ENCODE measurements at regions not wholly inside any gene's neighbourhood (a gene's known extent, or its start where the extent isn't known, plus 50 kb on each side); places are given as distances from the start of the nearest gene placed in this dataset.

DNA sequence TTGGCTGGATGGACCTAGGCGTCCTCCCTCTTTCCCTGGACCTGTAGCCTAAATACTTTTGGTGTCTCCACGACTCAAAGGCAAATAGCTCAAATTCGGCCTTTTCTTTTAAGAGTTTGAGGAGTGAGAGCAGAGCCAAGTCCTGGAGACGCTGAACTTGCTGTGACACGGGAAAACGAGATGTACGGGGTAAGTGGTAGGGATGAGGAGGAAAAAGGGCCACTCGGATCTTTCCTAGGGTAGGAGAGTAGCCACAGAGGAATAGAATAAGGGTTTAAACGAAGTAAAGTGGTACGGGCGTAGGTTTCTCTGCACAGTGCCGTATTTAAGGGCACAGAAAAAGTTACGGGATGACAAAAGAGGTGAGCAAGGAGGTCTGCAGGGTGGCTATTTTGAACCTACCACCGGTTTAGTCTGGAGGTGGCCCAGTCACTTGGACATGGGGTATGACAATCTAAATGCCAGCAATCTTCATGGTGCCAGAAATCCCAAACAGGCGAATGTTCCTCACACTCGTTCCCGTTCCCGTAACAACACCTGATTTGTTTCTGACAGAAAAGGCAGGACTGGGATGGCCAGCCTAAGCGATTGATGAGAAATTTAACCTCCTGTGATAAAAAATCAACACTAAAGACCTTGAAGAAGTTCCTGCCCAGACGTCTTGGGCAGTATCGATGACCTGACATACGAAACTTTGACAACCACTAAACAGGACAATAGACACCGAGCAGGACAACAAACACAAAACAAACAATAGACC lies 149.3 kb downstream of the TRIM27 start:
- H3K4me3 ChIP-seq (ENCODE audit: low read depth, low read length): no peak overlapping the region
- in situ Hi-C loops (cut with HindIII; ENCODE audit: low sequenced_read_pairs): loop anchor here (25.0 kb wide), 1 partner anchor 1288 kb away; the partner anchor contains the start of genes POLR1H and PPP1R11
- DNase-seq (ENCODE audit: low read depth): no peak
- TF ChIP-seq, protein P1, sequence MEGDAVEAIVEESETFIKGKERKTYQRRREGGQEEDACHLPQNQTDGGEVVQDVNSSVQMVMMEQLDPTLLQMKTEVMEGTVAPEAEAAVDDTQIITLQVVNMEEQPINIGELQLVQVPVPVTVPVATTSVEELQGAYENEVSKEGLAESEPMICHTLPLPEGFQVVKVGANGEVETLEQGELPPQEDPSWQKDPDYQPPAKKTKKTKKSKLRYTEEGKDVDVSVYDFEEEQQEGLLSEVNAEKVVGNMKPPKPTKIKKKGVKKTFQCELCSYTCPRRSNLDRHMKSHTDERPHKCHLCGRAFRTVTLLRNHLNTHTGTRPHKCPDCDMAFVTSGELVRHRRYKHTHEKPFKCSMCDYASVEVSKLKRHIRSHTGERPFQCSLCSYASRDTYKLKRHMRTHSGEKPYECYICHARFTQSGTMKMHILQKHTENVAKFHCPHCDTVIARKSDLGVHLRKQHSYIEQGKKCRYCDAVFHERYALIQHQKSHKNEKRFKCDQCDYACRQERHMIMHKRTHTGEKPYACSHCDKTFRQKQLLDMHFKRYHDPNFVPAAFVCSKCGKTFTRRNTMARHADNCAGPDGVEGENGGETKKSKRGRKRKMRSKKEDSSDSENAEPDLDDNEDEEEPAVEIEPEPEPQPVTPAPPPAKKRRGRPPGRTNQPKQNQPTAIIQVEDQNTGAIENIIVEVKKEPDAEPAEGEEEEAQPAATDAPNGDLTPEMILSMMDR (IDR thresholded peaks at IDR 0.05; ENCODE audit: low read depth, low read length, missing control alignments): no peak

DNA sequence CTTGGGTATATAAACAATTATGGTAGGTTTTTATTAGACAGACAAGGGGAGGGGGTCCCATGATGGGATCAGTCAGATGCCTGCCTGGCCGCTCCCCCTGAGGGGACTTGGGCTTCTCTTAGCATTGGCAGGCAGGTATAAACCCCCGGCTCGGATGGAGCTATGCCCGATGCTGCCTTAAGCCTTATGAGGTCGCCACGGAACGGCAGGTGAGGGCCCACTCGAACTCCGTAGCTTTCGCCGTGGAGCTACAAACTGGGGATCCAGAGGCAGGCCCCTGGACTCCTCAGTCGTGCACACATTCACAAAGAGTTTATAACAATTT lies 148.8 kb downstream of the TRIM27 start:
- DNase-seq (ENCODE audit: low read depth): no peak
- TF ChIP-seq, protein P1 (IDR thresholded peaks at IDR 0.05; ENCODE audit: low read depth, low read length, missing control alignments): no peak
- in situ Hi-C loops (cut with HindIII; ENCODE audit: low sequenced_read_pairs): no loop called here

DNA sequence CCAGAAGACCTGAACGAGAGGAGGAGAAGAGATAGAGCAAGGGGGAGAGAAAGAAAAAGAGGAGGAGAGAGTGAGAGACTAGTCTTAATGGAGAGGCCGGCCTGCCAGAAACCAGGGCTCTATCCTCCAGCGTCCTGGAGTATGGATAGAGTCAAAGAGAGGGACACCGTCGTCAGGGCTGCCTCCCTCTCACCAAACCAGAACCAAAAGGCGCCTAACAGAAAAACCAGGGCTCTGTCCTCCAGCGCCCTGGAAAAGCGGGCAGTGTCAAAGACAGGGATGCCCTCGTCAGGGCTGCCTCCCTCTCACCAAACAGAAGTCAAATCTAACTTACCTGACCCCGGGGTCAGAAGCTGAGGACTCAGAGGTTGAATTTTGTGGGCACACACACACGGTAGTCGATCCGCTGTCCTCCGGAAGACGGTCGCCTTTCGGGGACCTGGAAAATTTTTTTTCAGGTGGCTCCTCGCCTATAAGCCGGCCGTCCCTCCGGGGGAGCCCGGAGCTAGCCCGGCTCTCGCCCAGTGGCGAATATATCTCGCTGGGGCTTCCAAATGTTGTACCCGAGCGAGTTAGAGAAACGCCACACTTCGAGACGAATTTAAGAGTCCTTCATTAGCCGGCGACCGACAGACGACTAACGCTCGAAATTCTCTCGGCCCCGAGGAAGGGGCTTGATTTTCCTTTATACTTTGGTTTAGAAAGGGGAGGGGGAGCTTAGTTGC lies 148.2 kb downstream of the TRIM27 start:
- TF ChIP-seq, protein P1 (IDR thresholded peaks at IDR 0.05; ENCODE audit: low read depth, low read length, missing control alignments): no peak
- in situ Hi-C loops (cut with HindIII; ENCODE audit: low sequenced_read_pairs): no loop called here
- DNase-seq (ENCODE audit: low read depth): no peak
- H3K4me3 ChIP-seq (ENCODE audit: low read depth, low read length): no peak overlapping the region

More for the DNA sequence above, 148.8 kb downstream of the TRIM27 start:
- H3K4me3 ChIP-seq (ENCODE audit: low read depth, low read length): no peak overlapping the region

DNA sequence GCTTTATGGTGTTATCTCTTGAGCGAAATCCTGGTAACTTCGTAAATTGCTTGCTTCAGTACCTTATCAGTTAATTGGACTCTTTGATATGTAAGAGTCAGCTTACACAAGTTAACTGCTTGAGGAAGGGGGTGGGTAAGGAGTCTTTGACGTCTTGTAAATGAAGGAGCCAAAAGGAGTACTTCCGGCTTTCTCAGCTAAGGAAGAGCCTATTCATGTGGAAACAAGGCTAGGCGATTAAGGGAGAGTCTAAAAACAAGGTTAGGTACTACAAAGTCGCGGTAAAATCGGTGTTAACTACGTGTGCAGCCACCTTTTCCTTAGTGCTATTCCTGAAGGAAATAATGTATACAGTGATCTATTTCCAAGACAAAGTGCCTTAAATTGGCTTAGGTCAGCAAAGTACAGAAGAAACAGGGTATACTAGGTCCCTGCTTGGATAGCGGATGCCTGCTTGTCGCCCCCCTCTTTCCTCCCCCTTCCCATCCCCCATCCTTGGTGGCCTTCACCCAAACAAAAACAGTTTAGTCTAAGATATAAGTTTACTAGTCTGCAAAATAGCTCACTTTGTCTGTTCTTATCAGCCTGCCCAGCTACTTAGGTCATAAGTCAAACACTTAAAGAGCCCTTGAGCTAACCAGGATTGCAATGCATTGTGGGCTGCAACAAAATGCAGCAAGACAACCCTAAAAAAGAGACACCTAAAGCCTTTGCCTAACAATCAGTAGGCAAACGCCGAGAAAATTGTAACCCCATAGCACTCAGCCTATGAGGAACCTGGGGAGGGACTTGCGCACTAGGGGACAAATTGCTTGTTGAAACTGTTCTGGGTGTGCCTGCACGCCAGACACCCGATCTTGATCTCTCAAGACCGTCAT lies 147.3 kb downstream of the TRIM27 start:
- TF ChIP-seq, protein P1 (IDR thresholded peaks at IDR 0.05; ENCODE audit: low read depth, low read length, missing control alignments): no peak
- no peak for DNase-seq (ENCODE audit: low read depth)
- in situ Hi-C loops (cut with HindIII; ENCODE audit: low sequenced_read_pairs): no loop called here

DNA sequence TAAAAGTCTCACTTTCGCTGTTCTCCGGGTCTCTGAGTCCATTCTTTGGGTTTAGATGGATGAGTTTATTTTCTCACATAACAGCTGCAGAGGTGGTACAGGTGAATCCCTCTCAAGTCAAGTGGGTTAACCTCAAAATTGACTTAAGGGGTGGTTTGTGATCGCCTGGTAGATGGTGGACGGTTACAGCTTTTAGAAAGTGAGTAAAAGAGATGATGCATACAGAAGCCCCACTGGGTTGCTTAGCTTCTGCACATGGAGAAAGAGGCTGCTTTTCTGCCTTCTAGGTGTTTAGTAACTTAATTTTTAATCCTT lies 146.7 kb downstream of the TRIM27 start:
- in situ Hi-C loops (cut with HindIII; ENCODE audit: low sequenced_read_pairs): no loop called here
- DNase-seq (ENCODE audit: low read depth): no peak
- TF ChIP-seq, protein P1 (IDR thresholded peaks at IDR 0.05; ENCODE audit: low read depth, low read length, missing control alignments): no peak
- H3K4me3 ChIP-seq (ENCODE audit: low read depth, low read length): no peak overlapping the region

More for the DNA sequence above, 147.3 kb downstream of the TRIM27 start:
- no peak overlapping the region for H3K4me3 ChIP-seq (ENCODE audit: low read depth, low read length)

DNA sequence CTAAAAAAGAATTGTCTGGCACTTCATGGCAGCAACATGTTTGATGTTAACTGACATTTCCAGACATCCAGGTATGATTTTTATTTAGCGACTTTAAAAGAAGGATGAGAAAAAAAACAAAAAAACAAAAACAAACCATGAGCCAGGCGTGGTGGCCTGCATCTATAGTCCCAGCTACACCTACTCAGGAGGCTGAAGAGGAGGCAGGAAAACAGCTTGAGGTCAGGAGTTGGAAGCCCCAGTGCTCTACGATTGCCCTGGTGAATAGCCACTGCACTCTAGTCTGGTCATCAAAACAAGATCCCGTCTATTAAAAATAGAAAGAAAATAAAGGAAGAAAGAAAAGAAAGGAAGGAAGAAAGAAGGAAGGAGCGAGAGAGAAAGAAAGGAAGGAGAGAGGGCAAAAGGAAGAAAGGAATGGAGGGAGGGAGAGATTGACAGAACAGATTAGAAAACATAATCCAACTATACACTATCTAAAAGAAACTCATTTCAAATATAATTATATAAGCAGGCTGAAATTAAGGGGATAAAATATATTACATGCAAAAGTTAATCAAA lies 141.6 kb downstream of the TRIM27 start:
- in situ Hi-C loops (cut with HindIII; ENCODE audit: low sequenced_read_pairs): no loop called here
- DNase-seq (ENCODE audit: low read depth): no peak
- TF ChIP-seq, protein P1 (IDR thresholded peaks at IDR 0.05; ENCODE audit: low read depth, low read length, missing control alignments): no peak
- no peak overlapping the region for H3K4me3 ChIP-seq (ENCODE audit: low read depth, low read length)

Measured in astrocyte of the cerebellum (primary cell).